H1 (cell line): ENCODE measurements at regions not wholly inside any gene's neighbourhood (a gene's known extent, or its start where the extent isn't known, plus 50 kb on each side); places are given as distances from the start of the nearest gene placed in this dataset.
"Not testable (repeated sequence)": the region's sequence is repeated elsewhere in the genome, so short reads cannot be mapped to it uniquely, and the experiment has no call there.

Source experiments
- CTCF ChIA-PET: fragments of 300-600 bp; sonication (Branson Sonifier 250); formaldehyde crosslinking; loops from one replicate; lab custom pipeline; 2021; ENCODE audit not compliant: partially characterized antibody; lab: Charles Lee
- POLR2A ChIA-PET: fragments of 300-600 bp; sonication (Branson Sonifier 250); formaldehyde crosslinking; loops from one replicate; lab custom pipeline; 2021; ENCODE audit warnings: inconsistent platforms; ENCODE audit not compliant: partially characterized antibody; lab: Charles Lee
- DNase-seq, 2 experiments: peaks; one replicate each; pipeline versions ENCODE4 v3.0.0 to v3.0.0-alpha.2; 2010 to 2022; ENCODE audit warnings: low spot score in 2 of 2, low read depth in 1 of 2, mixed read lengths in 1 of 2
- FAIRE-seq: peaks from 2 replicates; lab custom pipeline; 2011; peaks lifted over from hg19 to GRCh38; lab: Jason Lieb, UNC
- H2AFZ ChIP-seq: 2 replicates; pipeline ENCODE4 v1.8.1; 2012; ENCODE audit warnings: low read length, inconsistent platforms
- H2AK5ac ChIP-seq: 2 replicates; pipeline ENCODE4 v1.6.1; 2013; ENCODE audit warnings: low read depth, low read length
- H2BK120ac ChIP-seq: replicated peaks from 2 replicates; pipeline ENCODE3; 2013; ENCODE audit warnings: low read depth, low read length, inconsistent platforms
- H2BK12ac ChIP-seq: 2 replicates; pipeline ENCODE4 v1.6.1; 2013; ENCODE audit warnings: low read depth, low read length
- H2BK15ac ChIP-seq: 2 replicates; pipeline ENCODE4 v1.6.1; 2013; ENCODE audit warnings: low read length
- H2BK20ac ChIP-seq: 2 replicates; pipeline ENCODE4 v1.6.1; 2013; ENCODE audit warnings: low read length
- H2BK5ac ChIP-seq: 2 replicates; pipeline ENCODE4 v1.6.1; 2013; ENCODE audit warnings: low read depth, low read length
- H3K14ac ChIP-seq: 2 replicates; pipeline ENCODE4 v1.6.1; 2013; ENCODE audit warnings: inconsistent platforms; ENCODE audit not compliant: insufficient read length
- H3K18ac ChIP-seq: 2 replicates; pipeline ENCODE4 v1.6.1; 2013; ENCODE audit warnings: low read length; ENCODE audit errors: extremely low read depth
- H3K23ac ChIP-seq: 2 replicates; pipeline ENCODE4 v1.6.1; 2013; ENCODE audit warnings: inconsistent platforms; ENCODE audit not compliant: insufficient read length
- H3K23me2 ChIP-seq: 2 replicates; pipeline ENCODE4 v1.6.1; 2013; ENCODE audit warnings: low read depth, low read length
- H3K27ac ChIP-seq: 2 replicates; pipeline ENCODE4 v1.6.1; 2011; ENCODE audit warnings: low read depth, low read length, inconsistent platforms
- H3K27me3 ChIP-seq, 4 experiments: replicated peaks in 1 of 4; 1 replicate in 1 of 4; 2 replicates in 3 of 4; pipeline versions ENCODE4 v1.6.1 to v1.8.1; 2011 to 2013; ENCODE audit warnings: low read length in 3 of 4, mild to moderate bottlenecking in 3 of 4, inconsistent platforms in 2 of 4, mixed read lengths in 2 of 4, moderate library complexity in 1 of 4; ENCODE audit not compliant: control insufficient read depth in 3 of 4, insufficient read depth in 3 of 4; ENCODE audit errors: extremely low read depth in 1 of 4
- H3K36me3 ChIP-seq, 4 experiments: 2 replicates each; pipeline versions ENCODE4 v1.6.1 to v1.8.1; 2011 to 2013; ENCODE audit warnings: mild to moderate bottlenecking in 4 of 4, low read length in 3 of 4, moderate library complexity in 2 of 4, control low read depth in 1 of 4, inconsistent platforms in 1 of 4; ENCODE audit not compliant: insufficient read depth in 4 of 4, control insufficient read depth in 2 of 4
- H3K4ac ChIP-seq: replicated peaks from 2 replicates; pipeline ENCODE3; 2013; ENCODE audit warnings: low read length, low read depth, mixed read lengths, inconsistent platforms; ENCODE audit not compliant: insufficient read length
- H3K4me1 ChIP-seq, 4 experiments: replicated peaks in 1 of 4; 1 replicate in 1 of 4; 2 replicates in 3 of 4; pipeline versions ENCODE4 v1.6.1 to v1.8.1; 2011 to 2013; ENCODE audit warnings: low read length in 3 of 4, inconsistent platforms in 2 of 4, mixed read lengths in 1 of 4; ENCODE audit not compliant: insufficient read depth in 4 of 4, control insufficient read depth in 3 of 4
- H3K4me2 ChIP-seq, 2 experiments: 2 replicates each; pipeline versions ENCODE4 v1.6.1 to v1.8.1; 2011 to 2013; ENCODE audit warnings: low read depth in 2 of 2, low read length in 2 of 2, control low read depth in 1 of 2, inconsistent platforms in 1 of 2, mild to moderate bottlenecking in 1 of 2; ENCODE audit not compliant: insufficient read depth in 1 of 2
- H3K4me3 ChIP-seq, 4 experiments: fragments of 200-600, 300-600 bp in 1 of 4; sonication (generic), shearing (Covaris generic), sonication (Bioruptor Twin) in 1 of 4; 2 replicates each; pipeline versions ENCODE4 v1.5.1 to v1.8.1; 2011 to 2016; ENCODE audit warnings: low read length in 4 of 4, low read depth in 3 of 4, control low read depth in 2 of 4, inconsistent platforms in 2 of 4, mild to moderate bottlenecking in 2 of 4, mixed read lengths in 1 of 4, moderate library complexity in 1 of 4; ENCODE audit not compliant: insufficient read depth in 2 of 4; ENCODE audit errors: extremely low read depth in 1 of 4
- H3K56ac ChIP-seq: replicated peaks from 2 replicates; pipeline ENCODE3; 2013; ENCODE audit warnings: low read depth, mild to moderate bottlenecking, mixed read lengths, low read length, inconsistent platforms; ENCODE audit not compliant: insufficient read length
- H3K79me1 ChIP-seq: 2 replicates; pipeline ENCODE4 v1.6.1; 2013; ENCODE audit warnings: low read depth, low read length, control low read depth
- H3K79me2 ChIP-seq, 2 experiments: 2 replicates each; pipeline versions ENCODE4 v1.6.1 to v1.8.1; 2012 to 2013; ENCODE audit warnings: low read length in 2 of 2, mild to moderate bottlenecking in 2 of 2, inconsistent platforms in 1 of 2; ENCODE audit not compliant: insufficient read depth in 2 of 2, control insufficient read depth in 1 of 2
- H3K9ac ChIP-seq, 4 experiments: replicated peaks in 1 of 4; 1 replicate in 1 of 4; 2 replicates in 3 of 4; pipeline versions ENCODE4 v1.6.1 to v1.8.1; 2011 to 2013; ENCODE audit warnings: low read depth in 3 of 4, low read length in 3 of 4, control low read depth in 2 of 4, mild to moderate bottlenecking in 2 of 4, moderate library complexity in 2 of 4, inconsistent platforms in 1 of 4; ENCODE audit errors: extremely low read depth in 1 of 4
- H3K9me3 ChIP-seq, 2 experiments: 2 replicates each; pipeline versions ENCODE4 v1.6.1 to v1.8.1; 2012 to 2013; ENCODE audit warnings: mild to moderate bottlenecking in 2 of 2, moderate library complexity in 2 of 2, control low read depth in 1 of 2, inconsistent platforms in 1 of 2, low read depth in 1 of 2, low read length in 1 of 2, mixed read lengths in 1 of 2; ENCODE audit not compliant: insufficient read depth in 2 of 2
- H4K20me1 ChIP-seq, 2 experiments: replicated peaks in 1 of 2; 2 replicates each; pipeline versions ENCODE3 to v1.8.1; 2011 to 2013; ENCODE audit warnings: inconsistent platforms in 2 of 2, low read length in 2 of 2, mild to moderate bottlenecking in 1 of 2; ENCODE audit not compliant: insufficient read depth in 2 of 2, control insufficient read depth in 1 of 2
- H4K5ac ChIP-seq: 2 replicates; pipeline ENCODE4 v1.6.1; 2013; ENCODE audit warnings: low read length, low read depth, mixed read lengths, inconsistent platforms; ENCODE audit not compliant: insufficient read length
- H4K8ac ChIP-seq: 2 replicates; pipeline ENCODE4 v1.8.0; 2013; ENCODE audit warnings: mild to moderate bottlenecking, moderate library complexity, low read length, inconsistent platforms; ENCODE audit not compliant: insufficient read depth; ENCODE audit errors: extremely low read depth
- H4K91ac ChIP-seq: replicated peaks from 2 replicates; pipeline ENCODE3; 2013; ENCODE audit warnings: low read length, mixed read lengths, inconsistent platforms; ENCODE audit not compliant: insufficient read length
- WGBS, 2 experiments: shearing (Covaris generic) in 1 of 2; methylation state at CpG; one replicate each; pipeline versions ENCODE4 v1.1.6 to v1.1.7; 2013 to 2015; ENCODE audit warnings: low lambda C conversion rate in 2 of 2, mixed read lengths in 2 of 2, inconsistent platforms in 1 of 2, low coverage in 1 of 2, missing lambda C conversion rate in 1 of 2; ENCODE audit not compliant: insufficient replicate concordance in 2 of 2, insufficient coverage in 1 of 2, insufficient read length in 1 of 2; ENCODE audit errors: extremely low coverage in 1 of 2, missing lambda C conversion rate in 1 of 2; 5-methylcytosine and 5-hydroxymethylcytosine counted together

DNA sequence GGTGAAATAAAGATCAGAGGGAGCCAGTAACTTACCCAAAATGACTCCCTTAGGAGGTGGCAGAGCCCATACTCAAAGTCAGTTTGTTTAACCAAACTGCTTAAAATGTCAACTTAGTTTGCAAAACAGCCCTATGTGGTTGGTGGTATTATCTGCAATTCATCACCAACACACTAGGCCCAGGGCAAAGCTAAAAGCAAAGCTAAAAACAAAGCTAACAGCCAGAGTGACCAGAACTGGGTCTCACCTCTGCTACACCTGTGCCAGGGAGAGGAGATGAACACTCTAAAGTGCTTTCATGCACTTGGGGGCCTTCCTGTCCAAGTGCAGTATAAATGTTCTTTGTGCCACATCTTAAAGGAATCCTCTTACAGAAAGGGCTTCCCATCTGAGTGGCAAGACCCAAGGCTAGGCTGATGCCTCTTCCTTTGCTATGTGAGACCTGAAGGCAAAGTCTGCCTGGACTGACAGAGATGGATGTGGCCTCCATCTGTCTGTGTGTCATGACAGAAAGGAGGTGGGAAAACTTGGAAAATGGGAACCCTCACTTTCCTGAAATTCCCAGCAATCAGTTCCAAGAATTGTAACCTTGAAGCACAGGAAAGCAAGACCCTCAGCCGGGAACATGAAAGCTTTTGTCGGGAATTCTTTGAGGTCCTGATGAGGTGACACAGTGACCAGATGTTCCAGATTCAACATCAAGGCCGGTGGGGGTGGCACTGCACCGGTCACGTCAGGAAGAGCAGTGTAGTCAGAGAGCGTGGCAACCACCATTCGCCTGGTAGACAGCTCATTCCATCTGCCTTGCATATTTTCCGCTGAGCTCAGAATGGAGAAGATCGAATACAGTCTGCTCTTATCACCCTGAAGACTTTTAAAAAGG is 214.3 kb upstream of the PLGLB2 start:
- H3K9me3 ChIP-seq, H3K23ac ChIP-seq, H3K18ac ChIP-seq, H3K36me3 ChIP-seq, H2BK12ac ChIP-seq, H3K9ac ChIP-seq, H3K4ac ChIP-seq, H2BK20ac ChIP-seq, H4K8ac ChIP-seq, H2BK15ac ChIP-seq, H3K23me2 ChIP-seq, H3K79me1 ChIP-seq, H4K5ac ChIP-seq, H3K4me2 ChIP-seq, H4K20me1 ChIP-seq, H3K4me3 ChIP-seq, H2AK5ac ChIP-seq, FAIRE-seq, H3K27ac ChIP-seq, H3K4me1 ChIP-seq, H3K14ac ChIP-seq, DNase-seq, H3K56ac ChIP-seq, H2BK120ac ChIP-seq, H3K79me2 ChIP-seq, POLR2A ChIA-PET, H2BK5ac ChIP-seq, H3K27me3 ChIP-seq, H4K91ac ChIP-seq, H2AFZ ChIP-seq: not testable (repeated sequence)
- CTCF ChIA-PET, result interaction anchor here (0.6 kb wide), 1 partner anchor 619 kb away, joined by 3 read pairs; no protein-coding TSS in a partner anchor
- 98% methylated on average over 7 of the region's 9 CpGs; no CpG with 5 or more reads in 1 of the 2 experiments for WGBS, 2 experiments
